GM21723 (cell line): ENCODE measurements at regions not wholly inside any gene's neighbourhood (a gene's known extent, or its start where the extent isn't known, plus 50 kb on each side); places are given as distances from the start of the nearest gene placed in this dataset.

Experiments
- ATAC-seq: cut with Tn5 transposase; IDR thresholded peaks from one replicate; pipeline ENCODE4 v1.9.1; 2021; ENCODE audit warnings: mild to moderate bottlenecking, moderate library complexity; ENCODE audit not compliant: unreplicated experiment

DNA sequence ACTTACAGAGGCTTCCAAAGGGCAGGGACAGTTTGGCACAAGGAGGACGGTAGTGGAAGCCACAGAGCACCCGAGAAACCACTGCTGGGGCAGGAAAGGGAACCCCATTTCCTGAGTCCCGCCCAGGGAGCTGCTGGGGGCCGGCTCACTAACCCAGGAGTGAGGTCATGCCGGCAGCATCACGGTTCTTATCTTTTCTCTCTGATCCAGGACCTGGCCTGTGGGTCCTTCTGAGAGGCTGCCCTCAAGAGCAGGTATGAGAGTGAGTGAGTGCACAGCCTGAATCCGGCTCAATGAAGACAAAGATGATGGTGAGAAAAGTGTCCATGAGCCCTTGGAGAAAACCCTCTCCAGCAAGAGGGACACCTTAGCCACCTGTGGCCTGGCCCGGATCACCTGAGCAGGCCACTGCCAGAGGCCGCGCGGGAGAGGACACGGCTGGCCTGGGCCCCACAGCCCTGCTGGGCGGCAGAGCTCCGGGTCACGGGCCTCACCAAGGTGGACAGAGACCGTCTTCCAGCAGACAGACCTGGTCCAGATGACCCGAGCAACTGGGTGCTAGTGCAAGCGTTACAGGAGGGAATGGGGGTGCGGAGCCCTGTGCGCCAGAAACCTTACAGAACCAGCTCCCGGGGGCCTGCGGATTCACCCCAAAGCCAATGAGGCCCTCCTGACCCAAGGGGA, 94.9 kb downstream of the RIPK4 start:
- ATAC-seq, result no peak

- no peak for ATAC-seq
Observed at GRCh38 chr21:41671212-41671762, 95.6 kb downstream of the RIPK4 start.

- no peak for ATAC-seq
Observed at GRCh38 chr21:41670056-41670805, 96.6 kb downstream of the RIPK4 start.

- ATAC-seq, result no peak
Observed at GRCh38 chr21:41669533-41669830, 97.4 kb downstream of the RIPK4 start.

DNA sequence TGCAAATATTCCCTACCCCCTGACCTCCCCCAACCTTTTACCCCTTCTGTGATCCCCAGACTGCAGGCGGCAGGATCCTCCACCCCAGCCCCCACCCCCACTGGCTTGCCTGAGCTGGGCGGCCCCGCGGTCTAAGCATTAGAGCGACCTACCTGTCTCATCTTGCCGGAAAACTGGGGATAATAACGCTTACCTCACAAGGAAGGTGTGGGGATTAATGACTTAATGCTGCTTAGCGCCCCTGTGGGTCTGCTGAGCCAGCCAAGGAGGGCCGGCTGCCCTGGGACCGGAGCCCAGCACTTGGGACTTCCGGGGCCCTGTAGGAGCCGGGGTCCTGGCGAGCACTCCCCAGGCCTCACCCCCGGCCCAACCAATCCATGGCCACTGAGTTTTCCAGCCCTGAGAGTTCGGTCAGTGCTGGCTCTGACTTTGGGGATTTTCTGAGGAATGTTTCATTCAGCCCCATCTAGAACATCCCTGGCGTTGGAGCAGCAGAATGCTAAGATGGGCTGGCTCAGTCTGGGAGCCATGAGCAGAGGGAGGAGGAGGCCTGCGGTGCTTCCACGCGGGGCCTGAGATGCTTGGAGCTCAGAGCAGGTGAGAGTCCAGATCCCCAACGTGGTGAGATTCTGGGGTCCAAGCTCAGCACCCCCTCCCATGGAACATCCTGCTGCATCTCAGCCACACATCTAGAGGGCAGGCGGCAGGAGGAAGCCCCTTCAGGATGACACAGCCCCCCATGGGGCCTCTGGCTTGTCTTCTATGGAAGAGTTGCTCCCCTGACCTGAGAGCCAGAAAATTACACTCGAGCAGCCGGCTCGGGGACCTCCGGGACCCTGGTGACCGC, 97.9 kb downstream of the RIPK4 start:
- ATAC-seq, result no peak

DNA sequence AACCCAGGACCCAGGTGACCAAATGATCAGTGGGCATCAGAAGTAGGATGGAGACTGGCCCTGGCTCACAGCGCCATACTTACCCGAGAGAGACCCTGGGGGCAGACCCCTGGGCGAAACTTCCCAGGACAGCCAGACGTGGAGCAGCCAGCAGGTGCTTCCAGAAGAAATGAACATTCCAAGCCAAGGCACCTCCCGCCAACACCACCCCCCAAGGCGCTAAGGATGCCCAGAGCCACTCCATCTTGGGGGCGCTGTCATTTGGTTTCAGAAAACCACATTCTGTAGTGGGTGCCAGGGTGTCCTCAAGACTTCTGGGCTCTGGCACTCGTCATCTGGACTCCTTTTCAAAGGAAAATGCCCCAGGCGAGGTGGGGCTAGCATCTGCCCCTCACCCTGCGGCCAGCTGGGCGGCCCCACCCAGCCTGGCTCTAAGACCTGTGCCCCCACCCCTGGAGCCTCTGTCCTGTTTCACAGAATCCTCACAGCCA, 98.8 kb downstream of the RIPK4 start:
- no peak for ATAC-seq

GRCh38 chr21:41667136-41667535, 99.7 kb downstream of the RIPK4 start:
- no peak for ATAC-seq

DNA sequence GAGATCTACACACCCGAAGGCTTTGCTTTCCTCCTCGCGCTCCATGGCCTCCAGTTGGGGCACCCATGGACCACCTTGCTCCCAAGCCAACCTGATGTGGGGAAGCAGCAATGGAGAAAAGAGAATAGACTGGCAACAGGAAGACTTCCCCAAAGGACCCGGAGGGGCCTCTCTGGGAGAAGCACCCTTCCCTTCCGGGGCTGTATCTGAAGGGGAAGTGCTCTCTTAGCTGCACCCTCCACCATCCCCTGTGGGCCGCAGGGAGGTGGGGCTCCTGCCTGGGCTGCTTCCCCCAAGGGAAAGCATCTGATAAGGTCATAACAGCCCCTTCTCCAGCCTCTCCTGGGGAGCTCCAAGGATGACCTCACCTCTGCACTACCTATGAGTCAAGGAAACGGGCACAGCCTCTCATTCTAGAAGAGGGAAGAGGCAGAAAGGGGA, 100.2 kb downstream of the RIPK4 start:
- no peak for ATAC-seq

GRCh38 chr21:41665766-41666595, 100.9 kb downstream of the RIPK4 start:
- ATAC-seq, result no peak

DNA sequence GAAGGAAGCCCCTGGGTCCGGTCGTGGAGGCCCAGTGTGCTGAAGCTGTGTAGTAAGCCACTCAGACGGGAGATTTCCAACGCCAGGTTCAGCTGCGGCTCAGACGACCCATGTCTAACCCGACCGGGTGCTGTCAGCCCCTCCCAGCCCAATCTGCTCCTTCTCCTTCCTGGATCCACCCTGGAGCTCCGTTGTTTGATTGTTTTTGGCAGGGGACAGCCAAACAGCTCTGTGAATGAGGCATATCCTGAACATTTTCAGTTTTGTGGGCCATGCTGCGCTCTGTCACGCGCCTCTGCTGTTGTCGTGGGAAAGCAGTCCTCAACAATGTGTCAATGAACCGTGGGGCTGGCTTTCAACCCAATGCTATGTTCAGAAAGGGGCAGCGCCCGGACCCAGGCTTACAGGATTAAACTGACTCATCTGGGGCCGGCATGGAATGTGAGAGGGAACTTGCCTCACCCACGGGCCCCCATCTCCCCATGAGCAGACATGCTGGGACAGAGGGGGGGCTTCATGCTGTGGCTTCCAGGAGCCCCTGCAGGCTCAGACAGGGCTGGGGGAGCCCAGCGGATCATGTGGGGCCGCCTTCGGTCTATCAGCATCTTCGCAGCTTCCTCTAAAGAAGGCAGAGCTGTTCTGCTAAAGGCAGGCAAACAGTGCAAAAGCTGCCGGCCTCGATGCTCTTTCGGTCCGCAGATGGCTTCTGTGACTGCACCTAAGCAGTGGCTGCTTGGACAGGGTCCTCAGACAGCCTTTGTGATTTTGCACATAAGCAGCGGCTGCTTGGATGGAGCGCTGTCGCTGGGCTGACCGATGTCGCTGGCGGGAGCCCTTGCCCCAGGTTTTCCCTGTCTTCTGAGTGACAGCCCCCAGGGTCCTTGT, 101.7 kb downstream of the RIPK4 start:
- ATAC-seq, result no peak

- no peak for ATAC-seq
Observed at GRCh38 chr21:41663805-41664788, 102.8 kb downstream of the RIPK4 start.

- no peak for ATAC-seq
Observed at GRCh38 chr21:41662761-41663160, 104.1 kb downstream of the RIPK4 start.

DNA sequence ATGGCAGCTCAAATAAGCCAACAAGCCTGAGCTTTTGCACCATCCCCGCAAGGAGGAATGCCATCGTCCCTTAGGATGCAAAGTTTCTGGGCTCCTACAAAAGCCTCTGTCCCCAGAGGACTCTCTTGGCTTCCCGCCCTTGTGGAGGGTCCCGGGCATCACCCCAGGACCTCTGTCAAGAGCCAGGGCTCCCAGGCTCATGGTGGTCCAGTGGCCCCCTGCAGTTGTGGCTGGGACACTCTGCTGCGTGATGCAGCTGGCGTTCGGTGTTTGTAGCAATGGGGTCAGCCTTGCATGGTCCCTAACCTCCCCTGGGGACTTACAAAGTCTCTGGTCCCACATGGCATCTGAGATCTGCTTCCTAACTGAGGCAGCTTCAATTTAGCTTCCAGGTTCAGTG, 104.7 kb downstream of the RIPK4 start:
- no peak for ATAC-seq

DNA sequence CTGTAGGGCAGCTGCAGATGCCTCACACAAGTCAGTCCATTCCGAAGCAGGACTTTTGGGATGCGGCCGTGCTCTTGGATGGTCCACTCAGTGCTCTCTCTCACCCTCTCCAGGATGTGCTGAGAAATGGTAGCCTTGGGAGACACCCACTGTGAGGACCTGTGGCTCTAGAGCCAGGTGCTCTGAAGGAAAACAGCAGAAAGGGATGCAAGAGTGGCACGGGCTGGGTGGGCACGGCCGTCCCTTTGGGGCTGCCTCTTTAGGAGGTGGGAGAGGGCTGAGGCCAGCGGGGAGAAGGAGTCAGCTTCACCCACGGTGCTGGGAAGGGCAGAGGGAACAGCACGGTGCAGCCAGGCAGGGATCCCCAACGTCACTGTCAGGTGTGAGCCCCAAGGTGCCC, 106.1 kb downstream of the RIPK4 start:
- ATAC-seq, result no peak

DNA sequence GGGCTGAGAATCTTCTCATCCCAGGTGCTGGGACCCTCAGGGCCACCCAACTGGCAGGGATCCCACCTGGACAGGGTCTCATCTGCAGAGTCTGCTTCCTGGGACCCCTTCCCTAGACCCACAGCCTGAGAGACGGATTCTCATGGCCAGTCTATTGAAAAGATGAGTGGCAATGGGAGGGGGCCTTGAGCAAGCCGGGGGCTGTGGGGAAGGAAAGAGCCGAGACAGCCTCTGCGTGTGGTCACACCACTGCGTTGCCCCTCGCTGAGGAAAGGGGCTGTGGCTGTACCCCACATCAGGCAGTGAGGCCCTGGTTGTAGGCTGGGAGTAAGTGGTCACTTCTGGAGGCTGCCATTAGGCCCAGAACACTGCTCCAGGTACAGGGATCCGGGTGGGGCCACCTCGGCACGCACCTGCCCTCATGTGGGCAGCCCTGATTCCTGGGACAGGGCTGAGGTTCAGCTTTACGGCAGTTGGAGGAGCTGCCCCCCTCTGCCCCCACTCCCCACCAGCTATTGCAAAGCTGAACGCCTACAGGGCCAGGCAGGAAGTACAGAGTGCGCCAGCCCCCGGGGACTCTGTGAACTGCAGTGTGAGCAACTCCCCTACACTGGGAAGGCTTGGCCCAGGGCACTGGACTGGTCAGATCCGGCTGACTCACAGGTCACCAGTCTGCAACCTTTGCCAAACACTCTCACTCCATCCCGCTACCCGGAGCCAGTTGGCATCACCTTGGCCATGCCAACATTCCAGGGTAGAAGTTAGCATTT, 106.9 kb downstream of the RIPK4 start:
- ATAC-seq, result no peak

DNA sequence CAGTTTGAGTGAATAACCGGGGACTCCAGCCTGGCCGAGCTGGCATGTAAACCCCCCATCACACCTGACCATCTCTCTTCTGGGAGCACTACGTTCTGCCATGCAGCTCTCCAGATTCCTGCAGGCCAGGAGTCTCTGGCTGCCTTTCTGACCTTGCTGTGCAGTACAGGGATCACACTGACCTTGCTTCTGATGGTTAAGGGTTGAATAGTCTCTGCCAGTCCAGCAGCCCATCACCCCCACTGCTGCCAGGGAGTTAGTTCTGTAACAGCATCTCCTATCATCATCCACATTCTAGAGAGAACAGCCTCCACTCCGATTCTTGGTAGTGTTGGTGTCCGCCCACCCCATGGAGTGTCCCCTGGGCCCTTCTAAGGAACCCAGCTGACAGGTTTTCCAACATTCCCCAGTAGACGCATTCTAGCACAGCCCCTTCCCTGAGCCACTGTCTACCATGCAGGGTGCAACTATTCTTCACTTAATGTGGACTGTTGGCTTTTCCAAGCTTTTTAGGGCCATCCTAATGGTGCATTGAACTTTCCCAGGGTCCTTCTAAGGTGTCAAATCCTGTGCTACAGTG, 109.8 kb downstream of the RIPK4 start:
- no peak for ATAC-seq

DNA sequence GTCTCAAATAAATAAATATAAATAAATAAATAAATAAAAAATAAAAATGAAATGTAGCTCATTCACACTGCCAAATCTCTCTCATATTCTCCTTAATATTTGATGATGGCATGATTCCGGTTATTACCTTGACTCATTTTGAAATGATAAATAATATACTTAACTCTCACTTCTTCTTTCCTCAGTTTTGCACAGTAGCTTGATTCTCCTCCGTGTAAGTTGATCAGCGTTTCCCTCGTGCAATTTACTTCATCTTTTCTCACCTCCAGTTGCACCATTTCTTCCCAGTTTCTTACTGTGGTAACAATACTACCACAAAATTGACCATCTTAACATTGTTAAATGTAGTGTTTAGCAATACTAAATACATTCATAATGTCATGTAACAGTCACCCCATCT, 111.6 kb downstream of the RIPK4 start:
- ATAC-seq, result no peak
